Kidney tubule cell (primary cell): ENCODE measurements at regions not wholly inside any gene's neighbourhood (a gene's known extent, or its start where the extent isn't known, plus 50 kb on each side); places are given as distances from the start of the nearest gene placed in this dataset.
A peak's percentile ranks its signal among the peaks of the same experiment; 100 is the strongest.
"Not testable (repeated sequence)": the region's sequence is repeated elsewhere in the genome, so short reads cannot be mapped to it uniquely, and the experiment has no call there.

Experiments used
- DNase-seq: peaks from one replicate; pipeline ENCODE4 v3.0.0-alpha.2; 2018; ENCODE audit warnings: low spot score

GRCh38 chr6:28623242-28623641 is 97.6 kb downstream of the GPX5 start:
- DNase-seq, result not testable (repeated sequence)

- DNase-seq, result not testable (repeated sequence)
Observed at GRCh38 chr6:28626386-28626785, 100.7 kb downstream of the GPX5 start.

GRCh38 chr6:28632326-28632851 is 106.7 kb downstream of the GPX5 start:
- no peak for DNase-seq

- DNase-seq, result peak; percentile 32
Observed at GRCh38 chr6:28633445-28634215, 107.9 kb downstream of the GPX5 start.

- DNase-seq, result no peak
Observed at GRCh38 chr6:28634411-28634760, 108.7 kb downstream of the GPX5 start.

GRCh38 chr6:28634761-28635546 is 109.3 kb downstream of the GPX5 start:
- peak; percentile 23 for DNase-seq

- no peak for DNase-seq
Observed at GRCh38 chr6:28635547-28636158, 110.0 kb downstream of the GPX5 start.

GRCh38 chr6:28638787-28639430 is 113.2 kb downstream of the GPX5 start:
- DNase-seq, result no peak

- DNase-seq, result not testable (repeated sequence)
Observed at GRCh38 chr6:28639445-28640290, 114.0 kb downstream of the GPX5 start.

GRCh38 chr6:28643017-28643740 is 117.5 kb downstream of the GPX5 start:
- DNase-seq, result peak; percentile 87

GRCh38 chr6:28646650-28647049 is 121.0 kb downstream of the GPX5 start:
- DNase-seq, result no peak

- peak; percentile 88 for DNase-seq
Observed at GRCh38 chr6:28648035-28648877, 122.6 kb downstream of the GPX5 start.

- DNase-seq, result no peak
Observed at GRCh38 chr6:28648878-28649375, 123.2 kb downstream of the GPX5 start.

GRCh38 chr6:28651161-28651560 is 125.5 kb downstream of the GPX5 start:
- DNase-seq, result no peak

- no peak for DNase-seq
Observed at GRCh38 chr6:28653876-28654275, 128.2 kb downstream of the GPX5 start.

- no peak for DNase-seq
Observed at GRCh38 chr6:28655164-28655563, 129.5 kb downstream of the GPX5 start.

- DNase-seq, result no peak
Observed at GRCh38 chr6:28656715-28657114, 131.0 kb downstream of the GPX5 start.

GRCh38 chr6:28657381-28657768 is 131.7 kb downstream of the GPX5 start:
- no peak for DNase-seq

- peak; percentile 69 for DNase-seq
Observed at GRCh38 chr6:28657769-28658465, 132.2 kb downstream of the GPX5 start.
